CD8-positive, alpha-beta memory T cell (primary cell): ENCODE measurements at regions not wholly inside any gene's neighbourhood (a gene's known extent, or its start where the extent isn't known, plus 50 kb on each side); places are given as distances from the start of the nearest gene placed in this dataset.

Experiments used
- CTCF ChIA-PET: fragments of 350-600 bp; sonication (Branson Sonifier 250); formaldehyde crosslinking; loops from one replicate; lab custom pipeline; 2021; ENCODE audit warnings: antibody characterized with exemption; lab: Charles Lee
- POLR2A ChIA-PET: fragments of 350-600 bp; sonication (Branson Sonifier 250); formaldehyde crosslinking; loops from one replicate; lab custom pipeline; 2021; ENCODE audit warnings: antibody characterized with exemption; lab: Charles Lee
- DNase-seq, 5 donors: peaks; one replicate each; pipeline versions ENCODE4 v3.0.0 to v3.0.0-alpha.2; 2020 to 2022; ENCODE audit warnings: mixed read lengths in 1 of 5
- H3K27ac ChIP-seq: one replicate; pipeline ENCODE4 v1.7.0; 2013; ENCODE audit warnings: low read depth, mild to moderate bottlenecking, low read length, moderate library complexity
- H3K27me3 ChIP-seq: 2 replicates; pipeline ENCODE4 v1.7.0; 2013; ENCODE audit warnings: low read length, mild to moderate bottlenecking; ENCODE audit not compliant: insufficient read depth, poor library complexity, severe bottlenecking
- H3K36me3 ChIP-seq: 2 replicates; pipeline ENCODE4 v1.7.0; 2013; ENCODE audit warnings: mild to moderate bottlenecking, low read length, moderate library complexity; ENCODE audit not compliant: insufficient read depth
- H3K4me1 ChIP-seq: 2 replicates; pipeline ENCODE4 v1.7.0; 2013; ENCODE audit warnings: mild to moderate bottlenecking, low read length, moderate library complexity; ENCODE audit not compliant: insufficient read depth
- H3K4me3 ChIP-seq: 2 replicates; pipeline ENCODE4 v1.7.0; 2013; ENCODE audit warnings: mild to moderate bottlenecking, low read length
- H3K9me3 ChIP-seq: 2 replicates; pipeline ENCODE4 v1.7.0; 2013; ENCODE audit warnings: mild to moderate bottlenecking, low read length
- H3K27ac Mint-ChIP-seq, 8 donors: one replicate each; pipeline ENCODE4 v1.8.0; 2020 to 2021; ENCODE audit warnings: mixed read lengths in 8 of 8, mild to moderate bottlenecking in 6 of 8, inconsistent platforms in 3 of 8, moderate library complexity in 3 of 8
- H3K27me3 Mint-ChIP-seq, 2 donors: one replicate each; pipeline ENCODE4 v1.8.0; 2020 to 2021; ENCODE audit warnings: mixed read lengths in 2 of 2, mild to moderate bottlenecking in 1 of 2, moderate library complexity in 1 of 2
- H3K36me3 Mint-ChIP-seq, 3 donors: one replicate each; pipeline ENCODE4 v1.8.0; 2020 to 2021; ENCODE audit warnings: mixed read lengths in 3 of 3, inconsistent platforms in 1 of 3, mild to moderate bottlenecking in 1 of 3
- H3K4me1 Mint-ChIP-seq, 3 donors: one replicate each; pipeline ENCODE4 v1.8.0; 2020 to 2021; ENCODE audit warnings: mixed read lengths in 3 of 3, inconsistent platforms in 1 of 3, mild to moderate bottlenecking in 1 of 3
- H3K4me3 Mint-ChIP-seq, 7 donors: one replicate each; pipeline ENCODE4 v1.8.0; 2020 to 2021; ENCODE audit warnings: mixed read lengths in 7 of 7, mild to moderate bottlenecking in 6 of 7, moderate library complexity in 4 of 7, inconsistent platforms in 2 of 7
- H3K9me3 Mint-ChIP-seq, 5 donors: one replicate each; pipeline ENCODE4 v1.8.0; 2020 to 2022; ENCODE audit warnings: mixed read lengths in 5 of 5, mild to moderate bottlenecking in 3 of 5, moderate library complexity in 2 of 5, inconsistent platforms in 1 of 5

- Histone ChIP-seq H3K9me3 (no peaks in the 10 kb centered on the region), H3K27ac (no peak overlapping the region), H3K4me1 (no peaks in the 10 kb centered on the region), H3K4me3 (no peak overlapping the region), H3K36me3 (no peaks in the 10 kb centered on the region), H3K27me3 (no peaks in the 10 kb centered on the region)
- CTCF ChIA-PET: no interaction called here
- peaks cover 0 to 2% (median 0%) of the 10 kb centered on the region in 5 donors for H3K9me3 Mint-ChIP-seq
- no peak overlapping the region for H3K27ac Mint-ChIP-seq
- no peaks in the 10 kb centered on the region for H3K36me3 Mint-ChIP-seq
- DNase-seq: no peak
- POLR2A ChIA-PET: no interaction called here
- H3K4me1 Mint-ChIP-seq: no peaks in the 10 kb centered on the region
- no peaks in the 10 kb centered on the region for H3K27me3 Mint-ChIP-seq
- H3K4me3 Mint-ChIP-seq: no peak overlapping the region
Measured at GRCh38 chr10:85319826-85320225, 991.4 kb downstream of the CCSER2 start.

DNA sequence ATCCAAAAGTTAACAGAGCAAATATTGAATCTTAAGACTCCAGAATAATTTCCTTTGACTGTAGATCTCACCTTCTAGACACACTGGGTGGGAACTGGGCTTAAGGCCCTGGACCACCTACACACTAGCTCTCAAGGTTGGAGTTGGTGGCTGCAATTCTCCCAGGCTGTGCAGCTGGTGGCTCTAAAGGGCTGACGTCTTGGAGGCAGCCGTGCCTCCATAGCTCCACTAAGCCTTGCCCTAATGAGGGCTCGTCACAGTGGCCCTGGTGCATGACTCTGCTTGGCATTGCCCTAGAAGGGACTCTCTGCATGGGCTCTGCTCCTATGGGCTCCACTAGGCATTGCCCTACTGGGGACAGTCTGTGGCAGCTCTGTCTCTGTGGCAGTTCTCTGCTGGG lies 1005.2 kb downstream of the CCSER2 start:
- CTCF ChIA-PET: no interaction called here
- peaks cover 3 to 9% (median 6%) of the 10 kb centered on the region in 5 donors for H3K9me3 Mint-ChIP-seq
- no peaks in the 10 kb centered on the region for H3K4me1 Mint-ChIP-seq
- Histone ChIP-seq H3K27me3 (no peaks in the 10 kb centered on the region), H3K36me3 (no peaks in the 10 kb centered on the region), H3K4me3 (no peak overlapping the region), H3K27ac (no peak overlapping the region), H3K9me3 (no peaks in the 10 kb centered on the region), H3K4me1 (no peaks in the 10 kb centered on the region)
- POLR2A ChIA-PET: no interaction called here
- no peak for DNase-seq
- no peak overlapping the region for H3K27ac Mint-ChIP-seq
- H3K36me3 Mint-ChIP-seq: no peaks in the 10 kb centered on the region
- H3K27me3 Mint-ChIP-seq: no peaks in the 10 kb centered on the region
- no peak overlapping the region for H3K4me3 Mint-ChIP-seq

GRCh38 chr10:85362401-85362800 lies 1004.2 kb downstream of the GRID1 start:
- Histone ChIP-seq H3K9me3 (no peaks in the 10 kb centered on the region), H3K4me1 (no peaks in the 10 kb centered on the region), H3K27ac (no peak overlapping the region), H3K4me3 (no peak overlapping the region), H3K27me3 (no peaks in the 10 kb centered on the region), H3K36me3 (no peaks in the 10 kb centered on the region)
- Mint-ChIP-seq H3K9me3 (peaks cover 0 to 4% (median 0%) of the 10 kb centered on the region in 5 donors), H3K36me3 (no peaks in the 10 kb centered on the region), H3K4me3 (no peak overlapping the region), H3K27me3 (no peaks in the 10 kb centered on the region), H3K27ac (no peak overlapping the region), H3K4me1 (no peaks in the 10 kb centered on the region)
- ChIA-PET CTCF (no interaction called here), POLR2A (no interaction called here)
- DNase-seq: no peak

GRCh38 chr10:85377029-85377806 lies 989.4 kb downstream of the GRID1 start:
- Histone ChIP-seq H3K4me1 (no peaks in the 10 kb centered on the region), H3K36me3 (no peaks in the 10 kb centered on the region), H3K4me3 (no peak overlapping the region), H3K27me3 (no peaks in the 10 kb centered on the region), H3K9me3 (no peaks in the 10 kb centered on the region), H3K27ac (no peak overlapping the region)
- Mint-ChIP-seq H3K27me3 (peaks cover 2 to 10% of the 10 kb centered on the region in 2 donors), H3K4me1 (no peaks in the 10 kb centered on the region), H3K27ac (no peak overlapping the region), H3K4me3 (no peak overlapping the region), H3K9me3 (peaks cover 0 to 11% (median 0%) of the 10 kb centered on the region in 5 donors), H3K36me3 (peaks cover 0 to 1% (median 0%) of the 10 kb centered on the region in 3 donors)
- POLR2A ChIA-PET: no interaction called here
- CTCF ChIA-PET: no interaction called here
- no peak for DNase-seq

DNA sequence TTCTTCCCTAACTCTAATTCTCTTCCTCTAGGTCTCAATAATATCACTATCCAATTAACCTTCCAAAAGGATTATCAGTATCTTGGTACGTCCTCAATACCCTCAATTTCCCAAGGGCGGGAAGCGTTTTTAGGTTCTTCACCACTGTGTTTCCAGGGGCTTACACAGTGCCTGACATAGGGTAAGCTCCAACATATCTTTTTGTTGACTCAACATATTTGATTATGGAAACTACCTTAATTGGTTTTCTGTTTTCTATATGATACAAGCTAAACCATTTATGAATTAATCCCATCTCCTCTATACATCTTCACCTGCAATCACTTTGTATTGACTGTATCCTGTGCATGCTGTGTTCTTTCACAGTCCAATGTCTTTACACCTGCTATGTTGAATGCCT lies 987.3 kb downstream of the GRID1 start:
- Mint-ChIP-seq H3K36me3 (peaks cover 0 to 1% (median 0%) of the 10 kb centered on the region in 3 donors), H3K9me3 (peaks cover 0 to 13% (median 0%) of the 10 kb centered on the region in 5 donors), H3K27ac (no peak overlapping the region), H3K4me3 (no peak overlapping the region), H3K4me1 (no peaks in the 10 kb centered on the region), H3K27me3 (peaks cover 2 to 8% of the 10 kb centered on the region in 2 donors)
- no peak for DNase-seq
- no peaks in the 10 kb centered on the region for H3K36me3 ChIP-seq
- no peaks in the 10 kb centered on the region for H3K27me3 ChIP-seq
- H3K9me3 ChIP-seq: no peaks in the 10 kb centered on the region
- POLR2A ChIA-PET: no interaction called here
- no peaks in the 10 kb centered on the region for H3K4me1 ChIP-seq
- CTCF ChIA-PET: no interaction called here
- no peak overlapping the region for H3K27ac ChIP-seq
- H3K4me3 ChIP-seq: no peak overlapping the region

GRCh38 chr10:85400981-85401695 lies 965.5 kb downstream of the GRID1 start:
- H3K27ac Mint-ChIP-seq: no peak overlapping the region
- Histone ChIP-seq H3K27ac (no peak overlapping the region), H3K36me3 (no peaks in the 10 kb centered on the region), H3K4me3 (no peak overlapping the region), H3K4me1 (no peaks in the 10 kb centered on the region), H3K9me3 (no peaks in the 10 kb centered on the region), H3K27me3 (no peaks in the 10 kb centered on the region)
- CTCF ChIA-PET: no interaction called here
- no peaks in the 10 kb centered on the region for H3K27me3 Mint-ChIP-seq
- POLR2A ChIA-PET: no interaction called here
- H3K4me3 Mint-ChIP-seq: no peak overlapping the region
- DNase-seq: no peak
- H3K4me1 Mint-ChIP-seq: no peaks in the 10 kb centered on the region
- H3K36me3 Mint-ChIP-seq: no peaks in the 10 kb centered on the region
- H3K9me3 Mint-ChIP-seq: peaks cover 0 to 3% (median 0%) of the 10 kb centered on the region in 5 donors

DNA sequence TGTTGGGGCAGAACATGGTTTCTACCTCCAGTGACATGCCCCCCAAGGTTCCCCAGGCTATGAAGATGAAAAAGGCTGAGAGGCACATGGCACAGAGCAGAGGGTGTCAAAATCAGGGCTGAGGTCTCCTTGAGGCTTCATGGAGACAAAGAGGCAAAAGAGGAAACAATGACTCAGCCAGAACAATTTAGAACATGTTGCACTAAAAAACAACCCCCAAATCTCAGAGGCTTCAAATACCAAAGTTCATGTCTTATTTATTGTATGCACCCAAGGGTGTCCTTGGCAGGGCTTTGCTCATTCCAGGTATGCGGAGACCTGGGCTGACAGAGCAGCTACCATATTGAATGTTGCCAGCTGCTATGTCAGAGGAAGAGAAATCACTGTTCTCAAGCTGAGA lies 964.1 kb downstream of the GRID1 start:
- Mint-ChIP-seq H3K4me1 (no peaks in the 10 kb centered on the region), H3K4me3 (no peak overlapping the region), H3K27me3 (no peaks in the 10 kb centered on the region), H3K27ac (no peak overlapping the region), H3K9me3 (peaks cover 0 to 3% (median under 1%) of the 10 kb centered on the region in 5 donors), H3K36me3 (no peaks in the 10 kb centered on the region)
- POLR2A ChIA-PET: no interaction called here
- no peaks in the 10 kb centered on the region for H3K4me1 ChIP-seq
- CTCF ChIA-PET: no interaction called here
- H3K27me3 ChIP-seq: no peaks in the 10 kb centered on the region
- H3K27ac ChIP-seq: no peak overlapping the region
- no peak for DNase-seq
- H3K36me3 ChIP-seq: no peaks in the 10 kb centered on the region
- no peaks in the 10 kb centered on the region for H3K9me3 ChIP-seq
- no peak overlapping the region for H3K4me3 ChIP-seq

GRCh38 chr10:85407088-85407487 lies 959.5 kb downstream of the GRID1 start:
- ChIA-PET CTCF (no interaction called here), POLR2A (no interaction called here)
- Histone ChIP-seq H3K9me3 (no peaks in the 10 kb centered on the region), H3K4me1 (no peaks in the 10 kb centered on the region), H3K27ac (no peak overlapping the region), H3K4me3 (no peak overlapping the region), H3K27me3 (no peaks in the 10 kb centered on the region), H3K36me3 (no peaks in the 10 kb centered on the region)
- Mint-ChIP-seq H3K27me3 (peaks cover 0 to 5% of the 10 kb centered on the region in 2 donors), H3K36me3 (no peaks in the 10 kb centered on the region), H3K4me1 (no peaks in the 10 kb centered on the region), H3K9me3 (peaks cover 2 to 13% (median 6%) of the 10 kb centered on the region in 5 donors), H3K27ac (no peak overlapping the region), H3K4me3 (no peak overlapping the region)
- DNase-seq: no peak
